HL-60 (cell line): ENCODE measurements at regions not wholly inside any gene's neighbourhood (a gene's known extent, or its start where the extent isn't known, plus 50 kb on each side); places are given as distances from the start of the nearest gene placed in this dataset.
"Not testable (repeated sequence)": the region's sequence is repeated elsewhere in the genome, so short reads cannot be mapped to it uniquely, and the experiment has no call there.

Experiments used
- DNase-seq, 2 experiments: peaks; one replicate each; pipeline ENCODE4 v3.0.0-alpha.2; 2010 to 2020; ENCODE audit warnings: low read depth in 1 of 2, low spot score in 1 of 2
- H3K27ac ChIP-seq: fragments of 250-450 bp; sonication (Bioruptor Pico); replicated peaks from 2 replicates; pipeline ENCODE4 v1.5.1; 2020; ENCODE audit warnings: mild to moderate bottlenecking, moderate library complexity
- H3K27me3 ChIP-seq: fragments of 250-450 bp; sonication (Bioruptor Pico); 2 replicates; pipeline ENCODE4 v1.5.1; 2021; ENCODE audit warnings: mild to moderate bottlenecking, moderate library complexity; ENCODE audit not compliant: insufficient read depth, poor library complexity, severe bottlenecking
- H3K4me3 ChIP-seq: replicated peaks from 2 replicates; pipeline ENCODE4 v1.5.1; 2011; ENCODE audit warnings: mild to moderate bottlenecking, control low read depth, low read length; ENCODE audit not compliant: insufficient read depth
- CTCF ChIP-seq: IDR thresholded peaks from one replicate; pipeline ENCODE4 v1.5.1; 2011; ENCODE audit warnings: low read length, control low read depth, inconsistent platforms; ENCODE audit not compliant: insufficient read depth
- GABPA ChIP-seq: IDR thresholded peaks from 2 replicates; pipeline ENCODE4 v1.6.1; 2012; ENCODE audit warnings: low read depth
- POLR2AphosphoS5 ChIP-seq: IDR thresholded peaks from 2 replicates; pipeline ENCODE4 v1.6.1; 2012; ENCODE audit warnings: low read depth
- REST ChIP-seq: IDR thresholded peaks from 2 replicates; pipeline ENCODE4 v1.6.1; 2012; ENCODE audit warnings: low read depth; ENCODE audit not compliant: insufficient replicate concordance
- SPI1 ChIP-seq: IDR thresholded peaks from 2 replicates; pipeline ENCODE4 v1.6.1; 2012; ENCODE audit warnings: low read depth, mild to moderate bottlenecking, borderline replicate concordance

GRCh38 chr7:51860305-51860704 lies 543.7 kb upstream of the COBL start:
- Histone ChIP-seq H3K4me3 (no peak overlapping the region), H3K27ac (no peak overlapping the region), H3K27me3 (no peaks in the 10 kb centered on the region)
- DNase-seq = no peak
- TF ChIP-seq CTCF (no peak), POLR2AphosphoS5 (no peak), REST (no peak), SPI1 (no peak), GABPA (no peak)

- DNase-seq = no peak
- H3K27me3 ChIP-seq = no peaks in the 10 kb centered on the region
- no peak overlapping the region for H3K27ac ChIP-seq
- TF ChIP-seq CTCF = no peak
- TF ChIP-seq SPI1 = no peak
- TF ChIP-seq GABPA = no peak
- no peak for TF ChIP-seq POLR2AphosphoS5
- TF ChIP-seq REST = no peak
- H3K4me3 ChIP-seq = no peak overlapping the region
Observed at GRCh38 chr7:51850126-51850525, 533.5 kb upstream of the COBL start.

GRCh38 chr7:51847461-51848134 lies 531.0 kb upstream of the COBL start:
- no peak for DNase-seq
- Histone ChIP-seq H3K27me3 (no peaks in the 10 kb centered on the region), H3K4me3 (no peak overlapping the region), H3K27ac (no peak overlapping the region)
- TF ChIP-seq REST = peak; percentile 83
- no peak for TF ChIP-seq GABPA

GRCh38 chr7:51839130-51839529 lies 522.5 kb upstream of the COBL start:
- H3K27me3 ChIP-seq, H3K4me3 ChIP-seq, DNase-seq, H3K27ac ChIP-seq: not testable (repeated sequence)
